Glomerular visceral epithelial cell (primary cell): ENCODE measurements at regions not wholly inside any gene's neighbourhood (a gene's known extent, or its start where the extent isn't known, plus 50 kb on each side); places are given as distances from the start of the nearest gene placed in this dataset.
"Not testable (repeated sequence)": the region's sequence is repeated elsewhere in the genome, so short reads cannot be mapped to it uniquely, and the experiment has no call there.

Experiments used
- DNase-seq: peaks from one replicate; pipeline ENCODE4 v3.0.0-alpha.2; 2016; ENCODE audit errors: extremely low spot score

DNA sequence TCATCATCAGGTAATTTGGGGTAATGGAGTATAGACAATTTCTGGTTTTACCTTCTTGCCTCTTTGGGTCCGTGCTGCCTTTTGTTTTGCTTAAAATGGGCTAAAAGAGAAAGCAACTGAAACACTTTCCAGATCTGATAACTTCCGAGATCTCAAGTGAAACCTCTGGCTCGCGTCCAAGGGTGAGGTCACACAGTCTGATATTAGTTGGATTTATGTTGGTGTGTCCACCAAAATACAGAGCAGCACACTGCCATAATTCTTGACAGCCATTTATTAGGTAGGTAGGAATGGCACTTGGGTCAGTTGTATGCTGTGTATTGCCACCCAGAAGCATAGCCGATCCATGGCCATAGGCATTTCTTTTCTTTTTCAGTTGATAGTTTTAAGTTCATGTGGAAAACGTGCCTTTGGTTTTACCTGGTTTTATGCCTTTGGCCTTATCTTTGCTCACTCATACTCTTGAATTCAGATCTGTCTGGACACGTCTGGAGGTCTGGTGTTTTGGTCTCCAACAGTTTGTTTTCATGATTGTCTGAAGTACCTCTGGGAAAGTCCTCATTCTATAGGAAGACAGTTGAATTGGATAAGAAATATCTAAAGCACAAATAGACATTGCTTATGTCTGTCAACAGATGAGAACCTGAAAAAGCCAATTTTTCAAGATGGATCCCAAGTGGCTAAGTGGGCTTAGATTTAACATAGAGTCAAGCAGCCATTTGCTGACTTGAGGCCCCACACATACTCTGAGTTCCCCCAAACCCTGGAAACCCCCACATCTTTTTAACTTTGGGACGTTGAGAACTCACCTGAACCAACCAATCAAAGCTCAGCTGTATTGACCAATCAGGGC lies 320.8 kb downstream of the SOX4 start:
- peak; percentile 55 for DNase-seq

DNA sequence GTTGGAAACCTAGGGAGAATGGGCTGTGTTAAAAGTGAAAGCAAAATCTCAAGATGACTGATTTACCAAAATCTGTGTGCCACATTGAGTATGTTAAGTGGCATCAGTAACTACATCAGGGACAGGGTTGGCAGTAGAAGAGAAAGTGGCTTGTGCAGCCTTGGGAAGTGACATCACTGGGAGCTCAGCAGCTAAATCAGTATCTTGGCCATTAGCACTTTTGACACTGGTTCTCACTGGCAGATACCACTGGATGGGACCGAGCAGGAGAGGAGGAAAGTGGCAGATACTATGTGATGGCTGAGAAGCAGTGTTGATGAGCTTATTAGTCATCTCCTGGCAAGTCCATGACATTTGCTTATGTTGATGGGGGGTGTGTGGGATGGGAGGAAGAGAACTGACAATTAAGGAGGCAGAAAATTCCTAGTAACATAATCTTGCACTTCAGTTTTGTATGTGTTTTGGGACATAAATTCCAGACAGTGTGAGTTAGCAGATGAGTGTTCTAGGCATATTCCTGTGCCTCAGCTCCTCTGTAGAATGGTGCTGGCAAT lies 322.2 kb downstream of the SOX4 start:
- peak; percentile 60 for DNase-seq

DNA sequence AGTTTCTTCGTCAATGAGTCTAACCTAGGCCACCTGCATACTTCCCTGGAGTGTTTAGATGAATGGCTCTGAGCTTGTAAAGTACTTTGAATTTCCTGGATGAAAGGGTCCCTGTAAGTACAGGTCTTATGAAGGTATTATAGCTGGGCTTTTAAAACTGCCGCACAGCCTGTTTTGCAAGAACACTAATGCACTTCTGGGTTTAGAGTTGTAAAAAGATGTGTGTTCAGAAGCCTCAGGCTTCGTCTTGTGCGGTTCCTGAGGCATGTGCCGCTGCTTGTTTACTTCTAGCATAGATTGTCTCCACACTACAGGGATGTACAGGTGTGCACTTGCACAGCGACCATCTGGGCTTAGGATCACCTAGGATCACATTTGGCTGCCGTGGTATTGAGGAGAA lies 324.5 kb downstream of the SOX4 start:
- DNase-seq, result no peak

DNA sequence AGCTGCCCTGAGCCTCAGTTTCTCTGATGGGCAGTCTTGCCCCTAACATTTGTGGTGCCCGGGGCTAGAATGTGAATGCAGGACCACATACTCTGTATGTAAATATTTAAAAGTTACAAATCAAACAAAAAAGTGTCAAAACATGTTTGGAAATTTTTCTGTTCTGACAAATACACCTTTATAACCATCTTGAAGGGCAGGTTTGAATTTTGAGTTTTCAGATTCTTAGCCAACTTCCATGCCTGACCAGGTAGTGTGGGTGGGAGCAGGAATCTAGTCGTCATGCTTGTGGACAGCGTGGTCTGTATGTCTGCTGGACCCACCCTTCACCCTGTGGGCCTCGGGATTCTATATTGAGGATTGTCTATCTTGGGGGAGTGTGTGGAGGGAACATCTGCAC lies 325.1 kb downstream of the SOX4 start:
- DNase-seq, result no peak

DNA sequence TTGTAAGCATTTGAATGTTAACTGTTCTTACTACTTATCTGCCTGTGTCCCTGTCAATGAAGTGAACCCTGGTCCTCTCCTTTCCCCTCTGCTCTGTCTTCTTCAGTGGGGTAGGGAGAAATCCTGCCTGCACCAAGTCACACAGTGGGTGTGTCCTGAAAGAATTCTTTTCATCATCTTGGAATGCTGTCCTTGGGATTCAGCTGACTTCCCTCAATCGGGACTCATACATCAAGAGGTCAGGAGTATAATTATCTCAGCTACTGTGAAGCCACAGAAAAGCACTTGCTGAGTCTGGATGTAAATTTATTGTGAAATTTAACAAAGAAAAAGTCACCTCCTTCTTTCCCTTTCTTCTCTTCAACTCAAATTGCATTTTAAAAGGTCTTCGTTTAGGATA lies 328.5 kb downstream of the SOX4 start:
- peak; percentile 78 for DNase-seq

DNA sequence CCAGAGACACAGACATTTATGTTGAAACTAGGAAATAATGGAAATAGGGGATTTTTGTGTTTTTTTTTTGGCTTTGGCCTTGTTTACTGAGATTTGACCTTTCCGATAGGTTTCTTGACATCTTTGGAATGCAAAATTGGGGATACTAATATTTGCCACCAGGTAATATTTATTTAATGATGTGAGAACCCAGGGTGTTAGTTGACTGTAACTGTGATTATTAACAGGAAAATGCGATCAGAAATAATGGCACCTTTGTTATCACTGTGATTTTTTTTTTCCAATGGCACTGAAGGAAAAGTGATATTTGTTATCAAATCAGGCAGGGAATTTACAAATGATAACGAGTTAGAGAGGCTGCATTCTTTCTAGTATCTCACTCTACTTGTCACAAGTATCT lies 330.5 kb downstream of the SOX4 start:
- DNase-seq, result no peak

DNA sequence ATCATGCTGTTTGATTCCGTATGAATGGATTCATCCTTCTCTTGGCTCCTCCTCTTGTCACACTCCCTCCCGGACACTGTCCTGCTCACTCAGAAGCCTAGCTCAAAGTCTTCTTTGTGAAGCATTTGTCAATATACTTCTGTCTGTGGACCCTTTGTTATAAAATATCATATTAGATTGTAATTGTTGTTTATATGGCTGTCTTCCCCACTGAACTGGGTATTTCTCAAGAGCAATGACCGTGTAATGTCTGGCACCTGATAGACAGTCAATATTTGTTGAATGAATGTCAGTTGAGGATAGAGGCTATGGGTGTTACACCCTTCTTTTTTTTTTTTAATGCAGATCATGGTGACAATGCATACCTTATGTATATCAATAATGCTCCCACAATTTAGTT lies 335.3 kb downstream of the SOX4 start:
- no peak for DNase-seq

DNA sequence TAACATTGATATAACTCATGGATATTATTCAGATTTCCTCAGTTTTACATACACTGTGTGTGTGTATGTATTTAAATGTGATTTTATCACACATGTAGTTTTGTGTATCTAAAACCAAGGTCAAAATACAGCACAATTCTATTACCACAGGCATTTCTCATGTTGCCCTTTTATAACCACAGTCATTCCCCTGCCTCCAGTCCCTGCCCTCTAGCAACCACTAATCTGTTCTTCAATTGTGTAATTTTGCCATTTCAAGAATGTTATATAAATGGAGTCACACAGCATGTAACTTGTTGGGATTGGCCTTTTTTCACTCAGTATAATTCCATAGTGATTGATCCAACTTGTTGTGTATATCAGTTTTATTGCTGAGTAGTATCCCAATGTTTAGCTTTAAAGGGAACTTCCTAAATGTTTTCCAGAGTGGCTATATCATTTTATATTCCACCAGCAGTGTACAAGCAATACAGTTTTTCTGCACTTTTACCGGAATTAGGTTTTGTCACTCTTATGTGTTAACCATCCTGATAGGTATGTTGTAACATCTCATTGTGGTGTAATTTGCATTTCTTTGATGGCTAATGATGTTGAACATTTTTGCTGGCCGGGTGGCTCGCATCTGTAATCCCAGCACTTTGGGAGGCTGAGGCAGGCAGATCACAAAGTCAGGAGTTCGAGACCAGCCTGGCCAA lies 338.2 kb downstream of the SOX4 start:
- DNase-seq, result peak; percentile 59

DNA sequence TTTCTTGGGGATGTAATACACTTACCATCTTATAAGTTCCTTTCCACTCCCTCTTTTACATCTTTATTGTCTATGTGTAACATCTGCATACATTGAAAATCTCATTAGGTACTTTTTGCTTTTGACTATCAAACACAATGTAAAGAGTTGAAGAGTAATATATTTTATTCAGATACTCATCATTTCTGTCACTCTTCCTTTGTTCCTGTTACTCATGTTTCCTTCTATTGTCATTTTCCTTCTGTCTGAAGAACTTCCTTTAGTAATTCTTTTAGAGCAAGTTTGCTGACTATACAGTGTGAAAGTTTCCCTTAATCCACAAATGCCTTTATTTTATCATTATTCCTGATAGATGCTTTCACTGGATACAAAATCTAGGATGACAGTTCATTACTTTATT lies 339.8 kb downstream of the SOX4 start:
- no peak for DNase-seq

DNA sequence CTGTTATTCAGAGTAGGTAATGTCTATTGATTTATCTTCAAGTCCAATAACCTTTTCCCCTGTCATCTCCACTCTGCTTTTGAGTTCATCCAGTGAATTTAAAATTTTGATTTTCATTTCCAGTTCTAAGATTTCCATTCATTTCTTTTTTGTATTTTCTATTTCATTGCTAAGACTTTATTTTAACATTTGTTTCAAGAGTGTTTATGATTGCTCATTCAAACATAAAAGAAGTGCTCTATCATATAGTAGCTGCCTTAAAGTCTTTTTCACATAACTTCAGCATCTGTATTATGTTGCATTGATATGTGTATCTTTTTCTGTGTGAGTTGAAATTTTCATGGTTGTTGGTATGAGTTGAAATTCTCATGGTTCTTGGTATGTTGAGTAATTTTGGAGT lies 341.6 kb downstream of the SOX4 start:
- DNase-seq, result no peak

DNA sequence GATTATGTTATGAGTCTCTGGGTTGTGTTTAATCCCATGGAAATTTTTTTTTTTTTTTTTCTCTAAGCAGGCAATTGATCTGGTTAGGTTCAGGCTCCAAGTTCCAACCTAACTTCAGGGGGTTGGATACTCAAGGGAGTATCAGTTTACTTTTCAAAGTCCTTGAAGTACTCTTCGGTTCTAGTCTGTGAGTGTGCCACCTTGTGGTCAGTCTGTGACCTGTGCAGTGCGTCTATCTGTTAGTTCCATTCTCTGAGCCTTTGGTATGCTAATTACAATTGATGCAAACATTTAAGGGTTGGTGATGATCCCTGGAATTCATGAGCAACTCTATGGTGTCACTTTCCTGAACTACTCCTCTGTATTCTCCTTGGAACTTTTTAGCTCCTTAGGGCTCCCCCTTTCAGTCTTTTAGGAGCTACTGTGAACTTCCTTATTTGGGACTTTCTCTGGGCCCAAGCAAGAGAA lies 342.0 kb downstream of the SOX4 start:
- DNase-seq, result no peak

DNA sequence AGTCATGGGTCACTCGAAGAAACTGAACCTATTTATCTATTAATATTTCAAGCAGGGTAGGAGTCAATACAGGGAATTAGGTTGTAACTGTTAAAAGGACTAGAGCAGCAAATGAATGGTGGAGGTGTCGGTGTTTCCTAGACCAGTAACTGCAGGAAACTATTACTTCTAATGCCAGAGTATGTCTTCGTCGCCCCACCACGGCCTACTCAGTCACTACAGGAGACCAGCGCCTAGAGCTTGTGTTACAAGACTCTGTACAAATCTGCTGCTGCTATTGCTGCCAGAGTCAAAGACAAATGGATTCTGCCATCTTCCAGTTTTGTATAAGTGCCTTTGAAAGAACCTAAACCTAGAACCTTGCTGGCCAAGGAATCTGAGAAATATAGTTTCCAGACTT lies 343.9 kb downstream of the SOX4 start:
- DNase-seq, result no peak

DNA sequence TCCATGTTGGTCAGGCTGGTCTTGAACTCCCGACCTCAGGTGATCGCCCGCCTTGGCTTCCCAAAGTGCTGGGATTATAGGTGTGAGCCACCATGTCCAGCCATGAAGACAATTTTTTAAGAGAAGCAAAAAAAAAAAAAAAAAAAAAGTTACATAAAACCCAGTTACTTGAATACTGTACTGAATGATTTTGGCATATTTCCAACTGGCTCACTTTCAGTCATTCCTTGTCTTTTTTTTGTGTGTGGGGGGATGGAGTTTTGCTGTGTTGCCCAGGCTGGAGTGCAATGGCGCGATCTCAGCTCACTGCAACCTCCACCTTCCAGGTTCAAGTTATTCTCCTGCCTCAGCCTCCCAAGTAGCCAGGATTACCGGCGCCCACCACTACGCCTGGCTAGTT lies 345.5 kb downstream of the SOX4 start:
- not testable (repeated sequence) for DNase-seq

DNA sequence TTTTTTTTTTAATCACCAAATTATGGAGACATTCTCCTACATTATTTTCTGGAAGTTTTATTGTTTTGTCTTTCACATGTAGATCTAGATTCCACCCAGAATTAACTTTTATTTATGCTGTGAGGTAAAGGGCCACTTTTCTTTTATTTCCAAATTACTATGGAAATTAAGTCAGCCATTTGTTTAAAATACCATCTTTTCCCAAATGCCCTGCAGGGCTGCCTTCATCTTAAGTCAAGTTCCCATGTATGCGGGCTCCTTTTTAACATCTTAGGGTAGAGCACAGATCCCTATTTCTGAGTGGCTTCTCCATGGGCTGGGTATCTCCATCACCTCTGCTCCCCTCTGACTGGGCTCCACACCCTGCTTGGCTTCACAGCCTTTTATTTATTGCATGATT lies 348.4 kb downstream of the SOX4 start:
- DNase-seq, result no peak

DNA sequence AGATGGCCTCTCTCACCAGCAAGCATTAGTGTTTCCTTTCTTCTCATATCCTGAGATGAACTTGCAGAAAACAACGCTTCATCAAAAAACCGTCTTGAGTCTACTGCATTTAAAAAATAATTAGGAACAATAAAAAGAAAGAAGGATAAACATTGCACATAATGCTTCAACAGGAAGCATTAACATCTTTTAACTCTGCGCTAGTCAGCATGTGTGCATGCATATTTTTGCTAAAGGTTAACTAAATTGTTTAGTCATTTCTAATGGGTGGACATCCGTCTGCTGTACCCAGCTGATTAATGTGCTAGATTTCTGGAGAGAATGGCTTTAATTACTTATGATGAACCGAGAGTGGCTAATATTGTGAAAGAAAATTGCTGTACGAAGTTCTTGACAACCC lies 349.3 kb downstream of the SOX4 start:
- DNase-seq, result peak; percentile 33

DNA sequence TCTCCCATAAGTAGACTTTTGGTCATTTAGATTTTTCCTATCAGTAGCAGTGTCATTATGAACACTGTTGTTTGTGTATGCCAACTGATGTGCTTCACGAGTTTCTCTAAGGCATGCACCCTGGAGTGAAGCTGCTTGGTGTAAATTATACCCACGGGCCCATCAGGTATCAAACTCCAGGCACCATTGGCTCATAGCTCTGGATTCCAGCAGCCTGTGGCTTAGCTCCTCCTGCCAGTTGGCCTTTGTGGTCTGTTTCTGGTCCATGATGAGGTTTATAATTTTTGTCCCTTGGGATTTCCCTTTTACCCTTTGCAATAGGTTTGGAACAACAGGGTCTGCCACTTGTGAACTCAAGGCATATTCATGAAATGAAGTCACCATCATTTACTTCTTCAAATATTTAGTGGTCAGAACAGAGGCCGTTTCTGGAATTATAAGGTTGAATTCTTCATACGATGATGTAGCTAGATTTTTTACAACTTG lies 350.5 kb downstream of the PRL start:
- DNase-seq, result peak; percentile 98

DNA sequence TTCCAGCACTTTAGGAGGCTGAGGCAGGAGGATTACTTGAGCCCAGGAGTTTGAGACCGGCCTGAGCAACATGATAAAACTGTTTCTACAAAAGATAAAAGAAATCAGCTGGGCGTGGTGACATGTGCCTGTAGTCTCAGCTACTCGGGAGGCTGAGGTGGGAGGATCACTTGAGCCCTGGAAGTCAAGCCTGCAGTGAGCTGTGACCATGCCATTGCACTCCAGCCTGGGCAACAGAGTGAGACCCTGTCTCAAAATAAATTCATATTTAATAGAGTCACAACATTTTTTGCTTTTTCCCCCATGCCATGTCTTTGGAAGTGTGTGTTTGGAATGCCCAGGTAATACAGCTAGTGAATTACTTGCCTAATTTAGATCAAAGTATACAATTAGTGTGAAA lies 349.6 kb downstream of the PRL start:
- DNase-seq, result not testable (repeated sequence)

DNA sequence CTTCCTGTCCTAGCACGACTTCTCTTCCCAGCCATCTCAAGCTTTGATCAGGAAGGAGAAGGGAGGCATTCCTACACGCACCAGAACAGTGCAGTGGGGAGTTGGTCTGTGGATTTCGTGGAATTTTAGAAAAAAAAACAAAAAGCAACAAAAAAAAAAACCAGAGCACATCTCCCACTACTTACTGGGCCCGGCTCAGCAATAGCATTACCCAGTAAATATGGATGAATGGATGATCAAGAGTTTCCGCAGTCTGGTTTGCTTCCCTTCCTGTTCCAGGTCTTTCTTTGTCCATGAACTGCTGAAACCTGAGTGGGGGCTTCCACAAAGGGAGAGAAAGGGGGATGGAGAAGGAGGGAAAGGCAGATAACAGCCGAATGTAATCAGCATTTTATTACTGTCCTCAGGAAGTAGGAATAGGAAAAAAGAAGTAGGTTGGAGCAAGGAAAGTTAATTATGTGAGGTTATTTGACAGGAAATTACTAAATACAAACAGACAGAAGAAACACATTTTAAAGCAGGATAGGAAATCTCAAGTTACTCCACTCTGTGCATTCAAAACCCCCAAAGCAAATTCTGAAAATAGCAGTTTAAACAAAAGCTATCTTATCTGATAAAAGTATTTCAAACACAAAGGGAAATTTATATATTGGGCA lies 349.0 kb downstream of the PRL start:
- DNase-seq, result no peak

DNA sequence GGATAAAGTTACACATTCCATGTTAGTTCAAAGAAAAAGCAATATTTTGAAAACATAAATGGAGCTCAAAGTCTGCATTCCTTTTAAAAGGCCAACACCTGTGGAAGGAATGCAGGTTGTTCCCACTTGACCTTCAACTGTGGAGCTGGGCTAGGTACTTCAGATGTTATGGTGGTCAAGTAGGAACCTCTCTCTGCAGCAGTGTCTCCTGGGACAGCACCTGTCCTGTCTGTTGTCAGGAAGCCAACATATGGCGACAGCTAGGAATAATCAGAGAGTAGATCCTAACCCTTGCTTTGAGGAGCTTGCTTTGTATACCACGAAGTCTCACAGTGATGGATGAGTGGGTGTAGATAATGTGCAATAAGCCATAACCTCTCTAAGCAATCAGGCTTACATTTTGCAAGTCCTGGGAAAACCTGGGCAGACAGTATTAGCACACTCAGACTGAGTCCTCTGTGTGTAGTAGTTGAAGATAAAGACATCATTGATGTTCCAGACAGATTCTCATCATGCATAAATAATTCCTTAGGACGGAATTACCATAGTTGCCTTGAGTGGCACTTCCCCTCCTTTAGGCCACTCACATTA lies 347.5 kb downstream of the PRL start:
- peak; percentile 47 for DNase-seq

DNA sequence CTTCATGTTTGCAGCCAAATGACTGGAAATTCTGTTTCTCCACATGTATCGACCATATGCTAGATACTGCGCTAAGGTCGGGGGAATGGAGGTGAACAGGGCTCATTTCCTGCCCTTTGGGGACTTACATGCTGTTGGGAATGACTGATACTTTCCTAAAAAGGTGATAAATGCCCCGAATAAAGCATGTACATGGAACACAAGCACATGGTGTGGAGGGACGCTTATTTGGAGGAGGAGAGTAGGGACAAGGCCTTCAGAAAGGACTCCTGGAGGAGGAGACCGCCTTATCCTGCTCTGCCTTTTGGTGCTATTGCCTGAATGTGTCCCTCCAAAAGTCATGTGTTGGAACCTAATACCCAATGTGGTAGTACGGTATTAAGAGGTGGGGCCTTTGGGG lies 344.5 kb downstream of the PRL start:
- DNase-seq, result no peak

DNA sequence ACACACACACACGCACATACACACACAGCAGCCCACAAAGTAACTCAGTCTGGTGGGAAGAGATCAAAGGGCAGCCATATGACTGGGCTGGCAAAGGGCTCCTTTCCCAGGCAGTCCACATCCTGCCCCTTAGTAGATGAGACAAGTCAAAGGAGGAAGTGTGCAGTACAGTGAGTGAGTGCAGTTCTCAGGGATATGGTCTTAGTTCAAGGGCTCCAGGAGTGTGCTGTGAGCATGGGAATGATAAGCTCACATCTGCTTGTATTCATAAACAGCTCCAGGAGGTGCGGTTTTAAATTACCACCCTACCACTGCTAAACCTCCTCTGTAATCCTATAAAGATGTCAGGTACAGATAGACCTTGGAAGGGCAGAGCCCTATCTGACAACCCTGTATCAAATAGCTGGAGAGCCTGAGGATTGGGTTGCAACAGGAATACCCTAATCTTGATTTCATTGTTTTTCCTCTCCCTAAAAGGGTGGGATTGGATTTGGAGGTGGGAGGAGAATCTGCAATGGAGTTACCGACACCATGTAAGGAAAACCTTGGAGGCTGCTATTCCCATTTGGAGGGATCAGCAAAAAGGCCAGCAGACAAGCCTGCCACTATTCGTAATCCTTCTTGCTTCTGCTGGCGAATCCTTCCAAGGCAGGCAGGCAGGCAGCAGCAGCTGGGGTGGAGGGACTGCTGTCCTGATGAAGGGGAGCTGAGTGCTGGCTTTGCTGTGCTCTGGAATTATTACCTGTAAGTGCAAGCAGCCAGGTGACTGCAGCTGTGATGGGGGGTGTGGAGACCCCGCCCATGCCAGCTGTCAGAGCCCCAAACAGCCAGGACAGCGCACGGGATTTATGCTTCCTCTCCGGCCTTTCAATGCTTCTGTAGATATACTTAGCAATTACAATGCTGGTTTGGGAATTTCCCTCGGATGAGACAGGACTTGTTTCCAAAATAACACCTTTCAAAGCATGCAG lies 342.7 kb downstream of the PRL start:
- DNase-seq, result peak; percentile 68
